KG1 (cell line): ENCODE measurements at regions not wholly inside any gene's neighbourhood (a gene's known extent, or its start where the extent isn't known, plus 50 kb on each side); places are given as distances from the start of the nearest gene placed in this dataset.

ENCODE experiments used
- DNase-seq: peaks from one replicate; lab custom pipeline; 2025; lab: John Stamatoyannopoulos, UW

DNA sequence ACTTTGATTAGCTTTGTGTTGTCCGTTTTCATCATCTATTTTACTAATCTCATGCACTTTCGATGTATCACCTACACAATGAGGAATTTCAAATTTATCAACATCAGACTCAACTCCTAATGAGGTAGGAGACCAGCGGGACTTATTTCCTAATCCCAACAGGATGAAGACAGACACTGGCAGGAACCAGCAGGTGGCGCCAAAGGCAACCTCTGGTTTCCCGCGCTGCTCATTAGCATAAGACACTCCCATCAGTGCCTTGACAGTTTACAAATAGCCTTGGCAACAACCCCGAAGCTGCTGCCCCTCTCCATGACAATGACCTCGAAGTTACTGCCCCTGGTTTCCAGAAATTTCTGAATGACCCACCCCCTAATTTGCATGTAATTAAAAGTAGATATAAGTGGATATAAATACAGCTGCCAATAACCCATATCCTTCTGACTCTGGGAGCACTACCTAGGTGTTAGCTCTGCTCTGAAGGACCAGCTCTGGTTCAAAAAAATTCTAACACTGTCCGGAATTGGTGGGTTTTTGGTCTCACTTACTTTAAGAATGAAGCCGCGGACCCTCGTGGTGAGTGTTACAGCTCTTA, 974.8 kb downstream of the ADGRL2 start:
- no peak for DNase-seq

DNA sequence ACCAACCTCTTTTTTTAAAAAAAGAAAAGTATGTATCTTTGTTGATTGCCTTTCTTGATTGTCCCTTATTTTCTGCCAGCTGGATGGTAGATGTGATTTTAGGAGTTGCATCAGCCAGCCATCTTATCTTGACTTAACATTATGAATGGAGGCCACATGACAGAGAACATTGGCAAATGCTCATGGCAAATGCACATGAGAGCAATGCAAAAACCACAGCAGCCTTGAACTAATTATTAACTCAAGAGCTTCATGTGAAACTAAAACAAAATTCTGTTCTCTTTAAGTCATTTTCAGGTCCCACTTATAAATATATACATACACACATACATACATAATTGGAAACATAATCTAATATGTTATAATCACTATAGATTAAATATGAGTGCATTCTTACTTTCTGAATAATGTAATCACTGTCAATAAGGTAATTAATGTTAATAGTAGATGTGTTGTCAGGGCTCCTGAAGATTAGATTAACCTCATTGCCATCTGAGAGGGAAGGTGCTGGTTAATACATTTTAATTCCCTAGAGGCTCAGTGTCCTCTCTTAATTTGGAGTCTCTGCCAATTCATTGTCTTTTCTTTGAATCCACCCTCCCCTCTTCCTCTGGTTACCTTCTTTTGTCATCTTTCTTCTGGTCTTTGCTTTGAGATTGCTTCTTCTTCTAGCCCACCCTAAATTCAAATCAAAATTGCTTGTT, 962.2 kb downstream of the ADGRL2 start:
- DNase-seq: no peak

DNA sequence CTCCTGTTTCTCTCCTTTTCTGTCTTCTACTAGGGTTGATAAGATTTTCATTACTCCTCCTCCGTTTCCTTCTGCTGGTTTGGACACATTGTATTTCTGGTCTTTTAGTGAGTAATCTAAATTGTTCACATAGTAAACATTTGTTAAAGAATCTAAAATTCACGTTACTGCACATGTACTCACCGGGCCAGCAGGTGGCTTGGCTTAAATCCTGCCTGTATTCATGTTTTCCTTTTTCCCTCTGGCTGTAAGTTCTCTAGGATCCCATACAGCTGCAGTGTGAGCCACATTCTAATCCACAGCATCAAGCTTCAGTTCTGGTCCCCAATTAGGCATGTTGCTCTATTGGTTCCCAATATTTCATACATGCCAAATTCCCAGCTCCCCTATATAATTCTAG, 958.3 kb downstream of the ADGRL2 start:
- DNase-seq: no peak

DNA sequence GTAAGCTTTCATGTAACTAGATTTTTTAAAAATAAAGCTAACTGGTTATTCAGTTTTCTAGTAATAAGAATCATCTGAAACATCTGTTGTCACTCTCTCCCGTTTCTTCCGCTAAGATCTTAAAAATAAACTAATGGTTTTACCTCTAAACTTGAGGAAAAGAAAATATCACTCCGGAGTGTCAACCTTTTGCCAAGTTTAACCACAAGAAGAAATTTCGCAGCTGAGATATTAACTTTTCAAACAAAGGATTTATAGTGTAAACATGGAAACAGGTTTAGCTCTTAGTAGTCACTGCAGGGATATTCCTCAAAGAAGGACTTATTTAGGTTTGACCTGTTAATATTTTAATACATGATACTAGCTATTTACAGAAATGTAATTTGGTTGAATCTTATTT, 954.9 kb downstream of the ADGRL2 start:
- no peak for DNase-seq

DNA sequence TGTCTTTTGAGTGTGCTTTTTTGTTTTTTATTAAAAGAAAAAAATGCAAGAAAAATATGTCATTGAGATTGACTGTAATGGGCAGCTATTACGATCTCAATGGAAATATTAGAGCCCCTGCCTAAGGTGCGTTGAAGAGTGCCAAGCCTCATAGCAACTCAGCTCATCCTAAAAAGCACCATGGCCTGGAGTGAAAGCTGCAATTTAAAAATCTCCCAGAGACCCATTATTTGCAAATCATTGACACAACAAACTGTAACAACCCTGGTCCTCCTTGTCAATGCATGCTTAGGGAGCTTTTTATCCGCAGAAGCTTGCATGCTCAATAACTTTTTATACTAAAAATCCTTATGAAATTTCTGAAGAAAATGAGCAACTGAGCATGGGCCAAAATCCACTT, 954.5 kb downstream of the ADGRL2 start:
- DNase-seq: no peak

DNA sequence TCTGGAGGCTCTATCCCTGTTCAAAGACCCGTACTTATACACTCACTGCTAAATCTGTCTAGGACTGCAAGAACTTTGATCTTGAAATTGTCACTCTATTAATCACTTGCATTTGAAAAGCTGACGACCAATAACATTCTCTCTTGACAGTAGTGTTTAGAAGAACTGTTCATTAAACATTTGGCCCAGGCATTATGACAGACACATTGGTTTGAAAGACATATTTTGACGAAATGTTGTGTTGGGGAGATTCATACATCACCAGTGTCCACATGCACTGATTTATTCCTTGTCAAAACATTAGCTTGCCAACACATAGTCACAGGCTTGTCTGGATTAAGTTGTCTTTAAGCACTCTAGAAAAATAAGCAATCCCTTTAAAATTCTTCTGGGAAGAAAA, 951.3 kb downstream of the ADGRL2 start:
- DNase-seq: no peak

DNA sequence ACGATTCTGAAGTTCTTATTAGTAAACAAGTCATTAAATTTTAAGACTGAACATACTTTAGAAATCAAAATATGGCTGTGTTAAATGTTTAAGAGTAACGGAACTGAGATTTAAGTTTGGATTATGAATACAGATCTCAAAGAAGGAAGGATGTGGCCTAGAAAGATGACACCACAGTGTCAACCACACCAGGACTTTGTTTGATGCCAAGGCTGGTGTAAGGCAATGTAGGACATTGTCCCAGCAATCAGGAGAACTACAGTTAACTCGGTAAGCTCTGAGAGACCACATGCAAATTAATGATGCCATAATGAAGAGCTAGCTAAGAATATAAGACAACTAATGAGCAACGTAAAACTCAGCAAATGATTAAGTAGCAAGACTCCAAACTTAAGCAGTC, 932.9 kb downstream of the ADGRL2 start:
- DNase-seq: no peak

DNA sequence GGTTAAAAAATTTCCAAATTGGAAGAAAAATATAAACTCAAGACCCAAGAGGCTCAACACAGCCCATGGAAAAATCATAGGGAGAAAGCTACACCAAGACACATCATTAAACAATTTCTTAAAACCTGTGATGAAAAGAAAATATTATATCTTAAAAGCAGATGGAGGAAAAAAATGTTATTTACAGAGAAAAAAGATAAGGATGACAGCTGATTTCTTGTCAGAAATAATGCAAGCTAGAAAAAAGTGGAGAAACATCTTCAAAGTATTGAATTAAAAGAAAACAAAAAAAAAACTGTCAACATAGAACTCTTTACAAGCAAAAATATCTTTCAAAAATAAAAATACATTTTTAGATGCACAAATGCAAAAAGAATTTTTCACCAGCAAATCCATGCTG, 930.5 kb downstream of the ADGRL2 start:
- no peak for DNase-seq

DNA sequence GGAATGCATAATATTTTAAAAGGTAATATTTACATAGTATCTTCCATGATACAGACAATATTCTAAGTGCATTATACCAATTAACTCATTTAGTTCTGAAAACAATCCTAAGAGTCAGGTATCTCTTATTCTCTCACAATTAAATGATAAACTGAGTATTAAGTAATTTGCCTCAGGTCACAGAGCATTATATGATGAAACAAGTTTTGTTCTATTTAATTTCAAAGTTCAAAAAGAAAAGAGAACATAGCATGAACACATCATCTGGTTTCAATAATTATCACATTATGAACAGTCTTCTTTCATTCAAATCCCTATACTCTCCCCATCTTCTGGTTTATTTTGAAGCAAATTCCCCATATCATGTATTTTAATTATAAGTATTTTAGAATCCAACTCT, 927.5 kb downstream of the ADGRL2 start:
- DNase-seq: no peak

DNA sequence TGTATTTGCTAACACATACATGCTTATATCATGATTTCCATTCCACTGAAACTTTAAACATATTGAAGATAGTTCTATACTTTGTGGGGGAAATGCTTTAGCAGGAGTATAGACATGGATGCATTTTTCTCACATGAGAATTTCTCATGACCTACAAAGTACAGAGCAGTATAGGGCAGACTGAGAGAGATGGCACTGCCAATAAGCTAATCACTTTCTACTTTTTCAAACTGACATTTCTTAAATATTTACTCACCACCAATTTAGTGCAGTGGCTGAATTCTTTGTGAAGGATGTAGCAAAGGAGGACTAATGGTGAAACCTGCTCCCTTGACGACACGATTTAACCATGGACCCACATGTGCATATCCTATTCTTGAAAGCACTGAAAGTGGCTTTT, 923.5 kb downstream of the ADGRL2 start:
- no peak for DNase-seq

DNA sequence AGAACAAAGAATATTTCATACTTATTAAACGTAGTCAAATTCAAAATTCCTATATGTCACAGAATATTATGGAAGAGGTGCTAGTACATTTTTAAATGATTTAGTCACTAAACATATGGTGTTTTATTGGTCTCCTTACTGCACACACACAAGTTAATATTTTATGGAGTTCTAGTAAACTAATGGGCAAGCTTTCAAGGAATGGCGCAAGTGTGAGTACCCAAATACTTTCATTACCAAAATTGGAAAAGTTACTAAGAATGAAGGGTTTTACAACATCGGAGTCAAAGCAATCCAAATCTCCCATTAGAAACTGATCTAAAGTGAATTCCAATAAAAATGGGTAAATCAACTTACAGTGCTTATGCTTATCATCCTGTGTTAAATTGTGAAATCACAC, 921.9 kb downstream of the ADGRL2 start:
- no peak for DNase-seq

DNA sequence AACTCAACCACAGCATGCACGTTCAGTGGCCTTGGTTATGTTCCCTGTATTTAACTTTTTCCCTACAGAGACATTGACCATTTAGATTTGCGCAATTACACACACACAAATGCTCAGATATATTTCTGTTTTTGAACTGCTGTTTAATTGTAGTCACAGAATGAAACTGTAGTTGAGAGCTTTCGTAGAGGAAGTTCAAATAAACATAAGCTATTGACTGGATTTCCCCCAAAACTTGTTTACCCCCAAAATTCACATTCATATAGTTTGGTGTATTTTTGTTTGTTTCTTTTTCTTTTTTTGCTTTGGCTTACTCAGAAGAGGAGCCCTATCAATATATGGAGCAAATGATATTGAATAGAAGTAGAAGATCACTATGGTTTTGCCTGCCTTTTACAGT, 921.0 kb downstream of the ADGRL2 start:
- no peak for DNase-seq

DNA sequence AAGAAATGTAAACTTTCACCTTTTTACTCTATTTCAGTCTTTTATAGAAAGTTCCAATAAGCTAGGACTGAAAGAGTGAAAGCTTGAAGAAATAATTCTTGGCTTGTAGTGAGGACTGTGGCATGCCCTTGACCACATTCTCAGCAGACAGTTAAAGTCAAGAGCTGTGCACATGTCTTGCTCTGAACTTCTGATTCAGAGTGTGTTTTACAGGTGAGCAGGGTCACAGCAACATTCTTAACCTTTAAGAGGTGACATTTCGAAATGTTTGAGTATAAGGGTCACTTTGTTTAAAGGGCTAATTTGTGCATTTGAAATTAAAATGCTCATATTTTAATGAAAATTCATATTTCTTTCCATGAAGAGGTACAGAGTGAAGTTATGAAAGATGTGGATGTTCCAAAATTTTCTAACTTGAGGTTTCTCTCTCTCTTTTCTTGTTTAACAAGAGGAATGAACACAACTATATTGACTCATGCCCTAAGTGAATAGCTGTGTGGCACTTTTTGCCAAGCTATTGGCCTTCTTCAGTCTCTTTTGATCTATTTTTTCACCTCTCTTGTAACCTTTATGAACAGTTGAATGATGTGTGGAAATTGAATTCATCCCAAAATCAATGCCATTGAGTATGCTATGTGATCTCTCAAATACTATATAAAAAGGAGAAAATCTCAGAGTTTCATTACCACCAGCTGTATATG, 918.1 kb downstream of the ADGRL2 start:
- DNase-seq: no peak

DNA sequence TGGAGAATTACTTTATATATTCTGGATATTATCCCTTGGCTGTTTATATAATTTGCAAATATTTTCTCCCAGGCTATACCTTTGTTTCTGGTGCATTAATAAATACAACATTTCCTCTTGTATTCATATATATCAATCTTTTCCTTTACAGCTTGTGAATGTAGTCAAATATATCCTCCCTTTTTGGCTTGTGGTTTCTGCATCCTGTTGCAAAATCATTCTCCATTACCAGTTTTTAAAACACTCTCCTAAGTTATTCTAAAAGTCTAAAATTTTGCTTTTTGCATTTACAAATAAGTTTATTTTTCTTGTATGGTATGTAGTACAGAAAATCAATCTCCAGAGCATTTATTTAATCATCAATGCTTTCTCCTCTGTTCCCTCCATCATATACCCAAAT, 909.4 kb downstream of the ADGRL2 start:
- no peak for DNase-seq

DNA sequence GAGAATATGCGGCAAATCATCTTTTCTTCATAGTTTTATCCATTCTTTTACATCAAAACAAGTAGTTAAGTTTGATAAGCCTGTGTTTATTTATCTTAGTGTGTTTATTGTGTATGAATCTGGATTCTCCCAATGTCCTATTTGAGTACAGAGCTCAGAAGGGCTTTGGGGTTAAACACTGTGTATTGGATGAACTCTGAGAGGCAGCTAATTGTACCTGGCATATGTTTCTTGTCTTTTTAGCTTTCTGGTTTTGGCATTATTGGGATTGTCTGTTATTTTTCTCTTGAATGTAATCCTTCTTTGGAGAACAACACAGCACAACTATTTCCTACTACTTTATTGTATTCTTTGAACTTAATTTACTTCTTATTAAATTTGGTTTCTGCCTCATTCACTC, 906.9 kb downstream of the ADGRL2 start:
- no peak for DNase-seq

DNA sequence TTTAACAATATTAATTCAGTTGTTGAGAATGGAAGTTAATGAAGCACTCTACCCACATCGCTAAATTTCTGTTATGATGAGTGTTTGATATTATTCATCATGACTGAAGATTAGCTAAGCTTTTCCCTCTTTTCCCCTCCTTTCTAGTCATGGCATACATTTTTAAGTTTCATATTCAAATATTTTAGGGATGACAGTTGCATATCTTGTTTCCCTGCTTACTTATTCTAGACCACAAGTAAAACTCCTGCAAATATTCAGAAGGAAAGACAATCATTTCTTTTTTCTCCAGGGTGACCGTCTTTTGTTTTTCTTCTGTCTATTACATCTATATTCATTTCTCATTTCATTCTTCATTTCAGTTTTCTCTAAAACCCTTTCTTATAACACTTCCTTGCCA, 906.0 kb downstream of the ADGRL2 start:
- DNase-seq: no peak

DNA sequence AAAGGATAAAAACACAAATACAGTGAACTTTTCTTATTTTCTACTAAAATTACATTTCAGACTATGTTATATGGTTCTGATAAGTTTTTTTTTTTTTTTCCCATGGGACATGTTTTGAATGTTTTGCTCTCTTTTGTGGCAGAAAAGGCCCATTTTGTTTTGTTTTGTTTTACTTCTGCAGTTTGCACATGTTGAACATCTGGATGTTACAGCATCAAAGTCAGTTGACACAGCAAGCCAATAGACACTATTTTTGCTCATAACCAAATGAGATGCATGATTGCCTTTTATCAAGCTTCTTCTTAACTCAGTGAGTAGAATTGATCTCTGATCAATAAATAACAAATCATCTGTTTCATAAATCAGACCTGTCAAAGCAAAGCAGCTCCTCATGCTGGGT, 904.2 kb downstream of the ADGRL2 start:
- no peak for DNase-seq

DNA sequence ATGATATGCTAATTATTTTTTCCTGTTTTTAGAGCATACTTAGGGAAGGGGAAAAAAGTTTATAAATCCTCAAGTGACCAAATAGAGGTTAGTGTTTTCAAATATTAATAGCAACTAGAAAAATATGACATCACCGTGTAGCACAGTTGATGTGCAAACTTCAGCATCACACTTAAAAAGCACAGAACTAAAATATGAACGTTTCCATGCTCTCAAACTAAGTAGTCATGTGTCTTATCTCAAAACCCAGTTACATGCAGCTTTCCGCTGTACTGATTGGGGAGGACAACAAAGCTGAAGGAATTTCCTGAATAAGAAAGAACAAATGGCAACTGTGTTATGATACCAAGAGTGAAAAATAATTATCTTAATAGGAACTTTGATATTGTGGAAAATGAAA, 903.7 kb downstream of the ADGRL2 start:
- DNase-seq: no peak

DNA sequence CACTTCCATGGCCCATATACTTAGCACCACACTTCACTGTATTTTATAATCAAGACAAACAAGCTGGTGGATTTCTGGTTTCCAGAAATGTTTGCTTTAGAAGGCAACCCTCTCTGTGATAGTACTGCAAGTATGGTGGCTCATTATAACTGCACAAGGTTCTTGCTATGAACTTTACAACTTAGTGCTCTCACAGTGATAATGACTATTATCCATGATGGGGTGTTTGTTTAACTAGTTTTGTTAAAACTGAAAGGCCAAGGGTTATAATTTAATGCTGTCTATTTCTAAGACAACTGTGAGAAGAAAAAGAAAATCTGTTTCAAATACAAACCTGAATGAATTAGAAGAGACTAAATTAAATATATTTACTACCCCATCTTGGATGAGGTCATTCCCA, 903.2 kb downstream of the ADGRL2 start:
- DNase-seq: no peak

DNA sequence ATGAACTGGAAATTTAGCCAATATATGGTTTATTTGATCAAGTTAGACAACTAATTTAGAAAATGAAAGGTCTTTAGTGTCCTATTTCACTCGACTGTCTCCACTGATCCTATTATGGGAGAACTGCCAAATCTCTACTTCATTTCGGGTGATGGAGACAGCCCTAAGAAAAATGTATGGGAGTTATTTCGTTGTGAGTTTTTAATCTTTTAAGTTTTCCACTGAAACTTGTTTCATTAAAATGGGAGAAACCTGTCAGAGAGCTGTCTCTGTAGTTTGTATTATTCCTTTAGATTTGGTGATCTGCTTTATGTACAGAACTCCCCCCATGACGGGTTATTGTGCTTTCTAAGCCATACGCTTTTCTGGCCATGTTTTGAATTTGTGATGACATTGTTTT, 899.7 kb downstream of the ADGRL2 start:
- DNase-seq: no peak

DNA sequence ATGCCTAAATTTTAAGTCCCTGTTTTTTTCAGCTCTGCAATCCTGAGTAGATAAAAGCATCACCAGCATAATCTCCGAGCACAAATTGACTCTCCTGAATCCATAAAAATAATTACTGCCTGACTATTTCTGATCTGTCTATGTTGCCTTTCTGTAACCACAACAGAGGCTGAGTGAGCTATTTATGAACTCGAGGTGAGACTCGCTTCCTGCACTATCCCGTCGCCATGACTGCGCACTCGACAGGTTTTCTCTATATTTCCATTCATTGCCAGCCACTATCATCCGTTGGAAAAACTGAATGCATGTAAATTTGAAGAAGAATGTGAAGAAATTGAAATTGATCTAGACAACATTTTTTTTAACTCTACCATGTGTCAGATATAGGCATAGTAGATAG, 897.2 kb downstream of the ADGRL2 start:
- DNase-seq: no peak

DNA sequence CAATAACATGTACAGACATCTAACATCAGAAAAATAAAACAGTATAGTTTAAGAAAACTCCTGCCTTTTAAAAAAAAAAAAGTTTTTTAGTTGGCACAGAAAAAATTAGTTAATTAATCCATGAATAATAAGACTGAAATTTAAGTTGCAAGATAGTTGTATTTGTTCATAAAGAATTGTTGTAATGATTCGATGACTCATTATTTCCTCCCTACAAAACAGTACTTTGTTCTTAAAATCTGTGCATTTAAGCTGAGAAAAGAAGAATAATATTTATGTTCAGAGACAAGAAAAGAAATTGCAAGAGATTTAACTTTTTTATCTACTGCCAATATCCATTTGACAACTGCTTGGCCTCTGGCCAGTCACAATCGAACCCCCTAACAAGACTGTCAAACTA, 894.7 kb downstream of the ADGRL2 start:
- DNase-seq: no peak

DNA sequence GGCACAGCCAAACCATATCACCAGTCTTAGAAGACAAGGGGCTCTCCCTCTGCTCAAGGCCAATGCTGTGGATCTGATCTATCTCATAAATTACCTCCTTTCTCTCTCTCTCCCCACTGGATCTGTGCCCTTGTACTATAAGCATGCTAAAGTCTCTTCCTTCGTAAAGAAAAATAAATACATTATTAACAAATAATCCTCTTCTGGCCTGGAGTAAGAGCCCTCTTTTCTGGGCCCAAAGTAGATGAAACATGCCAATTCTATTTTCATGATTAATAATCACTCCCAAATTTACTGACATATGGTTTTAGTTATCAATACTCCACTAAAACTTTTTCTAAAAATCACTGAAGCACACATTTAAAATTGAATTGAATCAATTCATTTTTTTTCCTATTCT, 889.7 kb downstream of the ADGRL2 start:
- DNase-seq: no peak

DNA sequence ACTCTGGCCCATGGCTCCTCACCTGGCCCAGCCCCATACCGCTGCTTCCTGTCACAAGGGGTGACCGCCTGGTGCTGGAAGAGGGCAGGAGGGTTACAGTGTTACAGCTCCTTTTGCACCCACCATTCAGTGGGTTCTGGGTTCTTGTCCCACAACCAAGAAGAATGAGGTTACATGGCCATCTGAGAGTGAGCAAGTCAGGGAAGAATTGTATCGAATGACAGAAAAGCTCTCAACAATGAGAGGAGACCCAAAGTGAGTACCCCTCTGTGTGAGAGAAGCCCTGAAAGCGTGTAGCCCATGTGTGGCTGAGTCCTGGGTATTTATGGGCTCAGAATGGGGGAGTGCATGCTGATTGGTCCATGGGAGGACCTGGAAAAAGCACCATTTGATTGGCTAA, 888.5 kb downstream of the ADGRL2 start:
- DNase-seq: no peak
